ENCODE measurements at regions not wholly inside any gene's neighbourhood (a gene's known extent, or its start where the extent isn't known, plus 50 kb on each side); places are given as distances from the start of the nearest gene placed in this dataset.

- DNase-seq, result no peak
- H4K8ac ChIP-seq (replicated peaks; ENCODE audit: insufficient read length, low read depth, low read length), result no peak overlapping the region
- no peaks in the 10 kb centered on the region for H3K27me3 ChIP-seq (ENCODE audit: insufficient read depth, low read length)
- no peak overlapping the region for H3K56ac ChIP-seq (ENCODE audit: insufficient read length, low read depth, low read length)
- H3K79me2 ChIP-seq (ENCODE audit: insufficient read depth, low read length), result no peaks in the 10 kb centered on the region
- TF ChIP-seq CTCF (conservative IDR thresholded peaks at IDR 0.05), result no peak
- H3K4ac ChIP-seq (ENCODE audit: low read depth, low read length), result no peak overlapping the region
- H2AFZ ChIP-seq (ENCODE audit: low read length), result no peak overlapping the region
- no peak overlapping the region for H3K27ac ChIP-seq (ENCODE audit: insufficient read length, low read depth, low read length)
- no peaks in the 10 kb centered on the region for H3K79me1 ChIP-seq (ENCODE audit: insufficient read depth, low read depth, low read length, poor library complexity, severe bottlenecking)
- no peaks in the 10 kb centered on the region for H3K9me3 ChIP-seq (ENCODE audit: control insufficient read depth, low read depth, low read length)
- H2BK15ac ChIP-seq (ENCODE audit: low read depth, low read length), result no peak overlapping the region
- no peak overlapping the region for H3K4me2 ChIP-seq (ENCODE audit: insufficient read depth, insufficient read length, low read length)
- H3K23me2 ChIP-seq (ENCODE audit: insufficient read length, low read depth, low read length, poor library complexity, severe bottlenecking), result no peaks in the 10 kb centered on the region
- no peak overlapping the region for H2BK120ac ChIP-seq (ENCODE audit: low read depth, low read length, poor library complexity, severe bottlenecking)
- no peak overlapping the region for H2AK5ac ChIP-seq (ENCODE audit: insufficient read length, low read length)
- H3K23ac ChIP-seq (ENCODE audit: insufficient read length, low read depth, low read length), result no peak overlapping the region
- H4K20me1 ChIP-seq (ENCODE audit: control insufficient read depth, insufficient read depth, insufficient read length), result no peaks in the 10 kb centered on the region
- H2BK12ac ChIP-seq (ENCODE audit: insufficient read length, low read depth, low read length), result no peak overlapping the region
- no peak overlapping the region for H2BK20ac ChIP-seq (ENCODE audit: low read depth, low read length, poor library complexity, severe bottlenecking)
- H3K9me3 Mint-ChIP-seq, result no peaks in the 10 kb centered on the region
- H3K36me3 Mint-ChIP-seq (ENCODE audit: insufficient read depth in 1 of 3, low read depth in 3 of 3), result no peaks in the 10 kb centered on the region
- H4K5ac ChIP-seq (ENCODE audit: insufficient read length, low read depth, low read length), result no peak overlapping the region
- H3K4me3 Mint-ChIP-seq, result no peak overlapping the region
- no peak overlapping the region for H2BK5ac ChIP-seq (ENCODE audit: insufficient read length, low read length)
- H3K27ac Mint-ChIP-seq, result no peak overlapping the region
- no peaks in the 10 kb centered on the region for H3K4me1 ChIP-seq (ENCODE audit: insufficient read depth, low read length)
- no peaks in the 10 kb centered on the region for H3K27me3 Mint-ChIP-seq (ENCODE audit: low read depth)
- H3K4me1 Mint-ChIP-seq, result no peaks in the 10 kb centered on the region
- H3T11ph ChIP-seq (ENCODE audit: low read length), result no peak overlapping the region
- no peak overlapping the region for H4K91ac ChIP-seq (ENCODE audit: insufficient read length, low read depth, low read length)
- H3K9ac ChIP-seq (ENCODE audit: extremely low read depth, insufficient read length, low read length), result no peak overlapping the region
- no peak overlapping the region for H3K18ac ChIP-seq (ENCODE audit: insufficient read length, low read depth, low read length)
- no peak overlapping the region for H3K14ac ChIP-seq (ENCODE audit: insufficient read depth, low read length)
These were observed 767.8 kb downstream of the TFAP2A start for GRCh38 chr6:9647071-9647445.

All from H9 (cell line).